ENCODE measurements at regions not wholly inside any gene's neighbourhood (a gene's known extent, or its start where the extent isn't known, plus 50 kb on each side); places are given as distances from the start of the nearest gene placed in this dataset.

- H3K4me3 Mint-ChIP-seq, result no peak overlapping the region
- ATAC-seq (no peak), DNase-seq (ENCODE audit: low spot score) (no peak)
- Histone ChIP-seq H3K79me2 (replicated peaks; ENCODE audit: insufficient read depth) (no peaks in the 10 kb centered on the region), H3K4me1 (ENCODE audit: insufficient read depth) (no peaks in the 10 kb centered on the region), H3F3A (replicated peaks; ENCODE audit: low read depth) (no peaks in the 10 kb centered on the region), H3K9me2 (ENCODE audit: insufficient read depth) (peaks cover 11% of the 10 kb centered on the region; the same call in 1 of the 2 replicates), H3K27me3 (ENCODE audit: insufficient read depth) (no peaks in the 10 kb centered on the region), H3K4me2 (no peak overlapping the region), H2AFZ (no peak overlapping the region), H3K4me3 (no peak overlapping the region), H4K20me1 (replicated peaks; ENCODE audit: insufficient read depth) (no peaks in the 10 kb centered on the region), H3K36me3 (ENCODE audit: insufficient read depth) (no peaks in the 10 kb centered on the region), H3K27ac (ENCODE audit: low read depth) (no peak overlapping the region)
- no peak overlapping the region for H3K27ac Mint-ChIP-seq
- H3K36me3 Mint-ChIP-seq (ENCODE audit: low read depth), result no peaks in the 10 kb centered on the region
- H3K4me1 Mint-ChIP-seq, result peaks cover 7% of the 10 kb centered on the region; the same call in 2 of the 3 replicates
- TF ChIP-seq NANOG (IDR thresholded peaks at IDR 0.05; ENCODE audit: borderline replicate concordance), result no peak
- no peak for TF ChIP-seq ZNF331 (CRISPR knock-in tag; IDR thresholded peaks at IDR 0.05; ENCODE audit: low read depth)
- no peak for TF ChIP-seq STAT1 (IDR thresholded peaks at IDR 0.05; ENCODE audit: unreplicated experiment)
- no peak for TF ChIP-seq ZNF462 (CRISPR knock-in tag; IDR thresholded peaks at IDR 0.05)
- no peak for TF ChIP-seq REST (IDR thresholded peaks at IDR 0.05; ENCODE audit: unreplicated experiment)
- TF ChIP-seq ETS1 (IDR thresholded peaks at IDR 0.05), result no peak
- no peak for TF ChIP-seq EZH2phosphoT487 (IDR thresholded peaks at IDR 0.05; ENCODE audit: unreplicated experiment)
- peaks cover 5% of the 10 kb centered on the region for H3K27me3 Mint-ChIP-seq (ENCODE audit: insufficient read depth, low read depth, poor library complexity)
- no peaks in the 10 kb centered on the region for H3K9me3 Mint-ChIP-seq
Observed at GRCh38 chr11:19400296-19400695, 159.6 kb upstream of the E2F8 start.
